ENCODE measurements at regions not wholly inside any gene's neighbourhood (a gene's known extent, or its start where the extent isn't known, plus 50 kb on each side); places are given as distances from the start of the nearest gene placed in this dataset.

DNA sequence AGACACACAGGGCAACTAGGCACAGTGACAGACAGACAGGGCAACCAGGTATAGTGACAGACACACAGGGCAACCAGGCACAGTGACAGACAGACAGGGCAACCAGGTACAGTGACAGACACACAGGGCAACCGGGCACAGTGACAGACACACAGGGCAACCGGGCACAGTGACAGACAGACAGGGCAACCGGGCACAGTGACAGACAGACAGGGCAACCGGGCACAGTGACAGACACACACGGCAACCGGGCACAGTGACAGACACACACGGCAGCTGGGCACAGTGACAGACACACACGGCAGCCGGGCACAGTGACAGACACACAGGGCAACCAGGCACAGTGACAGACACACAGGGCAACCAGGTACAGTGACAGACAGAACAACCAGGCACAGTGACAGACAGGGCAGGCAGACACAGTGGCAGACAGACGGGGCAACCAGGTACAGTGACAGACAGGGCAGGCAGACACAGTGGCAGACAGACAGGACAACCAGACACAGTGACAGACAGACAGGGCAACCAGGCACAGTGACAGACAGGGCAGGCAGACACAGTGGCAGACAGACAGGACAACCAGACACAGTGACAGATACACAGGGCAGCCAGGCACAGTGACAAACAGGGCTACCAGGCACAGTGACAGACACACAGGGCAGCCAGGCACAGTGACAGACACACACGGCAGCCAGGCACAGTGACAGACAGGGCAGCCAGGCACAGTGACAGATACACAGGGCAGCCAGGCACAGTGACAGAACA, 64.7 kb upstream of the RAB6C start (continued):
- TF ChIP-seq ZBTB26 (CRISPR knock-in tag; IDR thresholded peaks at IDR 0.05) (no peak), RFX5 (IDR thresholded peaks at IDR 0.05; ENCODE audit: low read depth, low read length) (no peak), BRCA1 (IDR thresholded peaks at IDR 0.05) (no peak), BRCA1 (CRISPR knock-in tag; IDR thresholded peaks at IDR 0.05) (no peak), PTBP1 (IDR thresholded peaks at IDR 0.05; ENCODE audit: low read depth, low read length) (no peak)

- Histone ChIP-seq H4K20me1 (replicated peaks; ENCODE audit: control insufficient read depth, insufficient read depth, low read length) (no peaks in the 10 kb centered on the region), H3K4me3 (no peak overlapping the region), H3K27me3 (ENCODE audit: control insufficient read depth in 2 of 2, insufficient read depth in 2 of 2, low read length in 2 of 2) (peaks cover 0 to 23% of the 10 kb centered on the region in 2 experiments; a peak in 3 of 5 replicates), H2AFZ (ENCODE audit: low read depth, low read length) (no peak overlapping the region), H3K4me2 (ENCODE audit: insufficient read depth, low read length) (no peak overlapping the region), H3K27ac (ENCODE audit: extremely low read depth, low read depth, low read length) (no peak overlapping the region), H3K9ac (ENCODE audit: insufficient read depth in 1 of 2, low read depth in 2 of 2, low read length in 2 of 2) (no peak overlapping the region), H3K79me2 (ENCODE audit: control insufficient read depth, insufficient read depth, low read length) (no peaks in the 10 kb centered on the region), H3K36me3 (ENCODE audit: control insufficient read depth, insufficient read depth, low read length) (no peaks in the 10 kb centered on the region), H3K9me3 (replicated peaks; ENCODE audit: control insufficient read depth, insufficient read depth, low read depth, low read length) (no peaks in the 10 kb centered on the region; the same call in 1 of the 2 replicates), H3K9me1 (ENCODE audit: control insufficient read depth, insufficient read depth, low read length) (no peaks in the 10 kb centered on the region), H3K4me1 (replicated peaks in 1 of 2; ENCODE audit: control insufficient read depth in 2 of 2, insufficient read depth in 2 of 2, low read length in 2 of 2) (no peaks in the 10 kb centered on the region)
- ATAC-seq: no peak
- CTCF ChIA-PET (ENCODE audit: low intra/inter-chr PET ratio): no interaction called here
- intact Hi-C loops (cut with micrococcal nuclease): no loop called here
- no peak for DNase-seq (ENCODE audit: extremely low read depth in 1 of 4, low spot score in 3 of 4)
- no peak for FAIRE-seq
- in situ Hi-C loops (cut with MboI): no loop called here
- POLR2A ChIA-PET: no interaction called here
- WGBS (ENCODE audit: insufficient coverage, low coverage, missing lambda C conversion rate): 0% methylated on average over 3 of the region's 3 CpGs
- no TSS peak for BruUV-seq (replicated peaks)
- no peak for TF ChIP-seq FOXJ3 (CRISPR knock-in tag; IDR thresholded peaks at IDR 0.05)
- no peak for TF ChIP-seq RREB1 (CRISPR knock-in tag; IDR thresholded peaks at IDR 0.05)
- no peak for TF ChIP-seq CBX1 (IDR thresholded peaks at IDR 0.05; ENCODE audit: low read depth)
- no peak for TF ChIP-seq POU5F1 (IDR thresholded peaks at IDR 0.05; ENCODE audit: borderline replicate concordance, low read depth, low read length, partially characterized antibody)
- TF ChIP-seq ZFX (CRISPR knock-in tag; IDR thresholded peaks at IDR 0.05): no peak
- no peak for TF ChIP-seq ZNF12 (CRISPR knock-in tag; IDR thresholded peaks at IDR 0.05)
- no peak for TF ChIP-seq ZNF174 (CRISPR knock-in tag; IDR thresholded peaks at IDR 0.05)
- TF ChIP-seq SMARCA4 (IDR thresholded peaks at IDR 0.05): no peak
- TF ChIP-seq DACH1 (IDR thresholded peaks at IDR 0.05; ENCODE audit: partially characterized antibody): no peak
- no peak for TF ChIP-seq MECOM (CRISPR knock-in tag; IDR thresholded peaks at IDR 0.05)
- no peak for TF ChIP-seq ETV5 (CRISPR knock-in tag; IDR thresholded peaks at IDR 0.05; ENCODE audit: low read depth)
Measured at GRCh38 chr2:129915303-129915840, 64.1 kb upstream of the RAB6C start.
